K562 (cell line): ENCODE measurements at regions not wholly inside any gene's neighbourhood (a gene's known extent, or its start where the extent isn't known, plus 50 kb on each side); places are given as distances from the start of the nearest gene placed in this dataset.

Source experiments
- PCBP1 ChIP-seq: fragments of 200-400 bp; formaldehyde crosslinking; IDR thresholded peaks from 2 replicates; pipeline ENCODE4 v1.6.1; 2018; ENCODE audit warnings: mild to moderate bottlenecking, low read depth, low read length; ENCODE audit not compliant: poor library complexity, severe bottlenecking
- RB1 ChIP-seq: fragments of 450-650 bp; IDR thresholded peaks from 2 replicates; pipeline ENCODE4 v1.6.1; 2017; ENCODE audit warnings: low read depth, mild to moderate bottlenecking
- REST ChIP-seq, 2 experiments: fragments of 450-650 bp; formaldehyde crosslinking in 1 of 2; IDR thresholded peaks; 2 replicates each; pipeline versions ENCODE4 v1.4.0 to v1.6.1; 2014 to 2020; ENCODE audit warnings: mild to moderate bottlenecking in 2 of 2, borderline replicate concordance in 1 of 2, low read depth in 1 of 2

DNA sequence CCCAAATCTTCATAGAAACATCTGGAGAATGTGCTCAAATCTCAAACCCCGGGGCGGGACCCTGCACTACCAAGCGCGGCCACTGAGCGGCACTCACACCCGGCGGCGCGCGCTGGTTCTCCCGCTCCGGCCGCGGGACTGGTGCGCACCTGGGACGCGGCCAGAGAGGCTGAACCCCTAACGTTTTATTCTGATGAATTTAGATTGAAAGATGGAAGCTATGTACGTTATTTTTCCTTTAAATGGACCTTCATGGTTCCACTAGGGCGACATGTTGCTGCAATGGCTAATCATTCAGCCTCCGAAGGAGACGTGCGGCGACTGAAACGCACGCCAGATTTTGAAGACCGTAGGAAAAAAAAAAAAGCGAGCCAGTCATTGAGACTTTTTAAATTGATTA lies 107.0 kb upstream of the INSIG1 start (continued):
- TF ChIP-seq REST (IDR thresholded peaks at IDR 0.05; ENCODE audit: borderline replicate concordance) (peak; percentile 94), REST (CRISPR knock-in tag; IDR thresholded peaks at IDR 0.05; ENCODE audit: low read depth) (no peak), PCBP1 (peak; percentile 72), RB1 (peak; percentile 94)
